CD4-positive, CD25-positive, alpha-beta regulatory T cell (primary cell): ENCODE measurements at regions not wholly inside any gene's neighbourhood (a gene's known extent, or its start where the extent isn't known, plus 50 kb on each side); places are given as distances from the start of the nearest gene placed in this dataset.
"Not testable (repeated sequence)": the region's sequence is repeated elsewhere in the genome, so short reads cannot be mapped to it uniquely, and the experiment has no call there.

ENCODE experiments used
- ATAC-seq, 2 donors: fragments of 150-1000 bp; cut with Tn5 transposase; one replicate each; pipeline ENCODE4 v1.10.0; 2021; ENCODE audit warnings: low read depth in 2 of 2, moderate number of reproducible peaks in 2 of 2, moderate library complexity in 1 of 2
- DNase-seq, 3 donors: peaks; one replicate each; pipeline versions ENCODE4 v3.0.0 to v3.0.0-alpha.2; 2012 to 2022; ENCODE audit warnings: mixed read lengths in 1 of 3
- H3K27ac ChIP-seq: one replicate; pipeline ENCODE4 v1.7.0; 2013; ENCODE audit warnings: mild to moderate bottlenecking, low read length; ENCODE audit not compliant: insufficient read depth, poor library complexity, severe bottlenecking
- H3K27me3 ChIP-seq: one replicate; pipeline ENCODE4 v1.7.0; 2013; ENCODE audit warnings: low read length; ENCODE audit not compliant: control insufficient read depth, insufficient read depth
- H3K36me3 ChIP-seq: one replicate; pipeline ENCODE4 v1.7.0; 2013; ENCODE audit warnings: mild to moderate bottlenecking, low read length, moderate library complexity; ENCODE audit not compliant: control insufficient read depth, insufficient read depth
- H3K4me1 ChIP-seq: 2 replicates; pipeline ENCODE4 v1.7.0; 2013; ENCODE audit warnings: mild to moderate bottlenecking, low read length; ENCODE audit not compliant: insufficient read depth, control insufficient read depth, poor library complexity, severe bottlenecking
- H3K4me3 ChIP-seq: one replicate; pipeline ENCODE4 v1.7.0; 2013; ENCODE audit warnings: low read depth, mild to moderate bottlenecking, low read length, moderate library complexity
- H3K9me3 ChIP-seq, 2 experiments: 1 replicate in 1 of 2; 2 replicates in 1 of 2; pipeline ENCODE4 v1.7.0; 2013; ENCODE audit warnings: low read length in 2 of 2, mild to moderate bottlenecking in 1 of 2, moderate library complexity in 1 of 2; ENCODE audit not compliant: control insufficient read depth in 2 of 2
- H3K27ac Mint-ChIP-seq, 3 donors: one replicate each; pipeline ENCODE4 v1.8.0; 2020 to 2022; ENCODE audit warnings: mild to moderate bottlenecking in 3 of 3, mixed read lengths in 3 of 3, moderate library complexity in 2 of 3
- H3K27me3 Mint-ChIP-seq: one replicate; pipeline ENCODE4 v1.8.0; 2022; ENCODE audit warnings: mild to moderate bottlenecking, mixed read lengths
- H3K36me3 Mint-ChIP-seq: one replicate; pipeline ENCODE4 v1.8.0; 2020; ENCODE audit warnings: mixed read lengths
- H3K4me1 Mint-ChIP-seq, 4 donors: one replicate each; pipeline ENCODE4 v1.8.0; 2020 to 2022; ENCODE audit warnings: mixed read lengths in 4 of 4, mild to moderate bottlenecking in 1 of 4
- H3K4me3 Mint-ChIP-seq, 4 donors: one replicate each; pipeline ENCODE4 v1.8.0; 2020 to 2022; ENCODE audit warnings: mild to moderate bottlenecking in 4 of 4, mixed read lengths in 4 of 4, moderate library complexity in 3 of 4
- H3K9me3 Mint-ChIP-seq, 7 donors: one replicate each; pipeline ENCODE4 v1.8.0; 2020 to 2022; ENCODE audit warnings: mixed read lengths in 7 of 7, mild to moderate bottlenecking in 3 of 7, moderate library complexity in 2 of 7

- not testable (repeated sequence) for H3K27ac Mint-ChIP-seq, H3K9me3 Mint-ChIP-seq, H3K9me3 ChIP-seq, H3K27me3 Mint-ChIP-seq, H3K4me3 Mint-ChIP-seq, H3K4me1 Mint-ChIP-seq, H3K36me3 ChIP-seq, H3K4me3 ChIP-seq, H3K27me3 ChIP-seq, H3K4me1 ChIP-seq, DNase-seq, ATAC-seq, H3K36me3 Mint-ChIP-seq, H3K27ac ChIP-seq
These were observed 109.5 kb upstream of the CTSV start for GRCh38 chr9:97148428-97148827.

GRCh38 chr9:97145680-97146079 is 106.7 kb upstream of the CTSV start:
- not testable (repeated sequence) for H3K36me3 ChIP-seq, H3K27ac ChIP-seq, H3K4me1 ChIP-seq, H3K36me3 Mint-ChIP-seq, H3K4me3 ChIP-seq, H3K27me3 ChIP-seq, H3K9me3 ChIP-seq, H3K4me3 Mint-ChIP-seq, H3K4me1 Mint-ChIP-seq, H3K27ac Mint-ChIP-seq, ATAC-seq, H3K9me3 Mint-ChIP-seq, DNase-seq
- H3K27me3 Mint-ChIP-seq: peaks cover 13% of the 10 kb centered on the region

DNA sequence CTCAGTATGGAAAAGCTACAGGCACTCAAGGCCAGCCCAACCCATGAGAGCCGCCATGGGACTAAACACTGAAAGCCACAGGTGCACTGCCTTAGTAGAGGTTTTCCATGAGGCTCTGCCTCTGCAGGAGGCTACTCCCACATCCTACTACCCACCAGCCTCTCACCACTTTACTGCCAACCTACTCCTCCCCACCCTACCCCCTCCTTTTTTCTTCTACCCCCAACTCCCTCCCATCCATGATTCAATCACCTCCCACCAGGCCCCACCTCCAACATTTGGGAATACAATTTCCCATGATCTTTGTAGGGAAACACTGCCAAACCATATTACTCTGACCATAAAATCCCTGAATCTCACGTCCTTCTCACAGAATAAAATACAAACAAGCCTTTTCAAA is 101.6 kb upstream of the CTSV start:
- H3K27me3 ChIP-seq: no peaks in the 10 kb centered on the region
- H3K27ac ChIP-seq: no peak overlapping the region
- Mint-ChIP-seq H3K9me3 (peaks cover 0 to 2% (median 0%) of the 10 kb centered on the region in 7 donors), H3K36me3 (peaks cover 4% of the 10 kb centered on the region), H3K27ac (no peak overlapping the region), H3K4me3 (no peak overlapping the region), H3K4me1 (no peaks in the 10 kb centered on the region), H3K27me3 (peaks cover 13% of the 10 kb centered on the region)
- no peak overlapping the region for H3K4me3 ChIP-seq
- no peaks in the 10 kb centered on the region for H3K4me1 ChIP-seq
- ATAC-seq: no peak
- no peak for DNase-seq
- no peaks in the 10 kb centered on the region for H3K36me3 ChIP-seq
- no peaks in the 10 kb centered on the region for H3K9me3 ChIP-seq

DNA sequence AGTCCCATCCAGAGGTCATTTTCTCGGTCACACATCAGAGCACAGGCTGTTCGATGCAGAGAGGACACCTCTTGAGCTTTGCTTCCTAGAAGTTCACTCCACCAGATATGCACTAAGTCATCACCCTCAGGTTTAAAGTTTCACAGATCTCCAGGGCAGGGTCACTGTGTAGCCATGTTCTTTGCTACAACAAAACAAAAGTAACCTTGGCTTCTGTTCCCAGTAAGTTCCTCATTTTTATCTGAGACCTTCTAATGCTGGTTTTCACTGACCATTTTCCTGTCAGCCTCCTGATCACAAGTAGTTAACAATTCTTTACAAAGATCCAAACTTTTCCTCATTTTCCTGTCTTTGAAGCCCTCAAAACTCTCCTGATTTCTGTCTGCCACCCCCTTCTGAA is 97.5 kb upstream of the CTSV start:
- DNase-seq: no peak
- no peak overlapping the region for H3K4me3 Mint-ChIP-seq
- Histone ChIP-seq H3K27me3 (no peaks in the 10 kb centered on the region), H3K27ac (no peak overlapping the region), H3K4me1 (no peaks in the 10 kb centered on the region), H3K4me3 (no peak overlapping the region), H3K9me3 (no peaks in the 10 kb centered on the region), H3K36me3 (no peaks in the 10 kb centered on the region)
- peaks cover 0 to 2% (median 0%) of the 10 kb centered on the region in 7 donors for H3K9me3 Mint-ChIP-seq
- peaks cover 3% of the 10 kb centered on the region for H3K27me3 Mint-ChIP-seq
- H3K27ac Mint-ChIP-seq: no peak overlapping the region
- H3K36me3 Mint-ChIP-seq: peaks cover 3% of the 10 kb centered on the region
- no peaks in the 10 kb centered on the region for H3K4me1 Mint-ChIP-seq
- ATAC-seq: no peak

DNA sequence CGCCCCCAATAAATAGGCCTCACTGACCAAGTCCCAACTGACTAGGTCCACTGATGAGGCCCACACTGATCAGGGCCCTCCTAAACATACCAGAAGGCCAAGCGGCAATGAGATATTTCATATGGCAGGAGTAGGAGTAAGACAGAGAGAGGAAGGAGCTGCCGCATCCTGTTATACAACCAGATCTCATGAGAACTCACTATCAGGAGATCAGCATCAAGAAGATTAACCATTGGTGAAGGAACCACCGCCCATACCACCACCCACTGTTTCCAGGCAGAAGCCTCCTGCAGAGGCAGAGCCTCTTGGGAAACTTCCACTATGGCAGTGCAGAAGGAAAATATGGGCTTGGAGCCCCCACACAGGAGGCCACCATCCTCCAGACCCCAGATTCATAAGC is 95.0 kb upstream of the CTSV start:
- ATAC-seq, H3K36me3 Mint-ChIP-seq: not testable (repeated sequence)

GRCh38 chr9:97132865-97133264 is 93.9 kb upstream of the CTSV start:
- no peak for DNase-seq
- H3K36me3 Mint-ChIP-seq: no peaks in the 10 kb centered on the region
- peak overlapping the region in 1 of 4 donors; percentile 17 for H3K4me3 Mint-ChIP-seq
- H3K4me1 ChIP-seq: no peaks in the 10 kb centered on the region
- no peaks in the 10 kb centered on the region for H3K36me3 ChIP-seq
- peaks cover 0 to 4% (median 0%) of the 10 kb centered on the region in 7 donors for H3K9me3 Mint-ChIP-seq
- ATAC-seq: no peak
- H3K4me3 ChIP-seq: no peak overlapping the region
- no peaks in the 10 kb centered on the region for H3K27me3 ChIP-seq
- no peak overlapping the region for H3K27ac ChIP-seq
- H3K4me1 Mint-ChIP-seq: no peaks in the 10 kb centered on the region
- no peaks in the 10 kb centered on the region for H3K9me3 ChIP-seq
- H3K27me3 Mint-ChIP-seq: no peaks in the 10 kb centered on the region
- no peak overlapping the region for H3K27ac Mint-ChIP-seq

More for the DNA sequence above, 95.0 kb upstream of the CTSV start:
- not testable (repeated sequence) for H3K27ac Mint-ChIP-seq, H3K4me3 Mint-ChIP-seq, H3K27me3 Mint-ChIP-seq, H3K9me3 ChIP-seq, H3K4me3 ChIP-seq, H3K36me3 ChIP-seq, H3K27me3 ChIP-seq, H3K27ac ChIP-seq, DNase-seq, H3K9me3 Mint-ChIP-seq, H3K4me1 Mint-ChIP-seq, H3K4me1 ChIP-seq

DNA sequence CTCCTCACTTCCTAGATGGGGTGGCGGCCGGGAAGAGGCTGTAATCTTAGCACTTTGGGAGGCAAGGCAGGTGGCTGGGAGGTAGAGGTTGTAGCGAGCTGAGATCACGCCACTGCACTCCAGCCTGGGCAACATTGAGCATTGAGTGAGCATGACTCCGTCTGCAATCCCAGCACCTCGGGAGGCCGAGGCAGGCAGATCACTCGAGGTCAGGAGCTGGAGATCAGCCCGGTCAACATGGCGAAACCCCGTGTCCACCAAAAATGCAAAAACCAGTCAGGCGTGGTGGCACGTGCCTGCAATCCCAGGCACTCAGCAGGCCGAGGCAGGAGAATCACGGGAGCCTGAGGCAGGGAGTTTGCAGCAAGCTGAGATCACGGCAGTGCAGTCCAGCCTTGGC is 91.9 kb upstream of the CTSV start:
- ATAC-seq, H3K4me3 Mint-ChIP-seq, H3K27me3 ChIP-seq, H3K4me3 ChIP-seq, H3K9me3 ChIP-seq, H3K27ac ChIP-seq, H3K4me1 ChIP-seq, H3K36me3 ChIP-seq, H3K36me3 Mint-ChIP-seq, H3K27me3 Mint-ChIP-seq, H3K9me3 Mint-ChIP-seq, DNase-seq, H3K4me1 Mint-ChIP-seq: not testable (repeated sequence)
- H3K27ac Mint-ChIP-seq: peak overlapping the region in 1 of 3 donors; percentile 58

- H3K9me3 Mint-ChIP-seq, H3K27me3 ChIP-seq, H3K27me3 Mint-ChIP-seq, H3K27ac Mint-ChIP-seq, ATAC-seq, H3K4me1 ChIP-seq, H3K36me3 Mint-ChIP-seq, H3K27ac ChIP-seq, H3K4me3 ChIP-seq, H3K36me3 ChIP-seq, DNase-seq, H3K9me3 ChIP-seq, H3K4me1 Mint-ChIP-seq, H3K4me3 Mint-ChIP-seq: not testable (repeated sequence)
These were observed 91.4 kb upstream of the CTSV start for GRCh38 chr9:97130387-97130786.
